Muscle of leg (tissue), 3 donors: ENCODE measurements at regions not wholly inside any gene's neighbourhood (a gene's known extent, or its start where the extent isn't known, plus 50 kb on each side); places are given as distances from the start of the nearest gene placed in this dataset.
"Not testable (repeated sequence)": the region's sequence is repeated elsewhere in the genome, so short reads cannot be mapped to it uniquely, and the experiment has no call there.

Source experiments
- DNase-seq: peaks from one replicate; pipeline ENCODE4 v3.0.0; 2013
- H3K27ac ChIP-seq: one replicate; pipeline ENCODE4 v1.5.1; 2013; ENCODE audit warnings: mild to moderate bottlenecking, low read length, control low read depth
- H3K27me3 ChIP-seq: one replicate; pipeline ENCODE4 v1.6.1; 2013; ENCODE audit warnings: low read length; ENCODE audit not compliant: control insufficient read depth, insufficient read depth
- H3K36me3 ChIP-seq: one replicate; pipeline ENCODE4 v1.6.1; 2013; ENCODE audit warnings: low read length; ENCODE audit not compliant: control insufficient read depth, insufficient read depth
- H3K4me1 ChIP-seq: one replicate; pipeline ENCODE4 v1.6.1; 2013; ENCODE audit warnings: low read length; ENCODE audit not compliant: control insufficient read depth, insufficient read depth
- H3K4me3 ChIP-seq: one replicate; pipeline ENCODE4 v1.5.1; 2013; ENCODE audit warnings: low read length, control low read depth
- H3K9me3 ChIP-seq: replicated peaks from 2 replicates; pipeline ENCODE4 v1.6.1; 2013; ENCODE audit warnings: low read depth, low read length; ENCODE audit not compliant: control insufficient read depth
- WGBS: methylation state at CpG from one replicate; pipeline ENCODE4 v1.1.5; 2013; ENCODE audit warnings: missing lambda C conversion rate; ENCODE audit not compliant: insufficient coverage; 5-methylcytosine and 5-hydroxymethylcytosine counted together

DNA sequence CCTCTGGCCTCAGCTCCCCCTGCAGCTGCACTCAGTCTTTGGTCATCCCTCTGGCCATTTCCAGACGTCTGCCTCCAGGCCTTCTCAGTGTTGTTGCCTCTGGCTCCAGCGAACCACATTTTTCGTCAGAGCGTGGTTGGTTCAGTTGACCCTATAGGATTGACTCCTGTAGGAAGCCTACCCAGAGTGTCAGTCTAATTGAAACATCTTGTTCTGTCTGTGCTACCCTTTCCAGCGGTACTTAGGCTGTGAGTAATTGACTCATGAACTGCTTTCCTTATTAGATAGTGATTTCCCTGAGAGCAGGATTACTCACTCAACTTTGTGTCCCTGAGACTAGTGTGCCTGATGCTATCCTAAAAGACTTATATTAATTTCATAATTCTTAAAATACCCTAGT lies 373.2 kb downstream of the ATP23 start:
- H3K9me3 ChIP-seq: no peaks in the 10 kb centered on the region
- WGBS: 80% methylated on average over 4 of the region's 5 CpGs
- H3K4me3 ChIP-seq: no peak overlapping the region
- H3K27me3 ChIP-seq: no peaks in the 10 kb centered on the region
- H3K36me3 ChIP-seq: no peaks in the 10 kb centered on the region
- no peak overlapping the region for H3K27ac ChIP-seq
- DNase-seq: no peak
- H3K4me1 ChIP-seq: no peaks in the 10 kb centered on the region

DNA sequence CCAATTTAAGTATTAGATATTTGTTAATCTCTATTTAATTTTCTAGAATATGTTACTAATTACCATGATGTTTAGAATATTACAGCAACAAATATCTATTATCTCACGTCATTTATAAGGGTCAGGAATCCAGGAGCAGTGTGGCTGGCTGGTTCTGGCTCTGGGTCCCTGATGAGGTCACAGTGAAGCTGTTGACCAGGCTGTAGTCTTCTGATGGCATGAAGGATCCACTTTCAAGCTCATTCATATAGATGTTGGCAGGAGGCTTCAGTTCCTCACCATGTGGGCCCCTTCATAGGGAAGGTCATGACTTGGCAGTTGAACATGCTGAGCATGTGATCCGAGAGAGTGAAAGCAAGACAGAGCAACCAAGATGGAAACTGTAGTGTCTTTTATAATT lies 375.6 kb downstream of the ATP23 start:
- WGBS: no CpG with 5 or more reads among the region's 2 CpGs
- no peak overlapping the region for H3K27ac ChIP-seq
- H3K27me3 ChIP-seq: no peaks in the 10 kb centered on the region
- no peak for DNase-seq
- H3K4me3 ChIP-seq: no peak overlapping the region
- no peaks in the 10 kb centered on the region for H3K4me1 ChIP-seq
- H3K9me3 ChIP-seq: no peaks in the 10 kb centered on the region
- H3K36me3 ChIP-seq: no peaks in the 10 kb centered on the region

DNA sequence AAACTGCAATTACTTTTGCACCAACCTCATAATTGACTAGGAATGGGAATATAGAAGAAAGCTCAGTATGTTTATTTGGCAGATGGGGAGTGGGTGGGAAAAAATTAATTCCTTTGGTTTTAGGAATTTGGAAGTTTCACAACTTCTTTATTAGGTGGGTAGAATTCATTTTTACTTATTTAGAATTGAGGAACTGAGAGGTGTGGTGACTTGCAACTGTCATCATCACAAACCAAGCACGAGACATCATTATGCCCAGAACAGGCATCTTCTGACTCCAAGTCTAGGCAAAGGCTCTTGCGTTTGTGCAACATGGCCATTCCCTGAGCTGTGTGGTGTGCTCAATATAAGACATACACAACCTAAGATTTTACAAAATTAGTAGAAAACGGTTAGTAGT lies 380.0 kb downstream of the ATP23 start:
- no CpG with 5 or more reads among the region's 3 CpGs for WGBS
- no peak for DNase-seq

DNA sequence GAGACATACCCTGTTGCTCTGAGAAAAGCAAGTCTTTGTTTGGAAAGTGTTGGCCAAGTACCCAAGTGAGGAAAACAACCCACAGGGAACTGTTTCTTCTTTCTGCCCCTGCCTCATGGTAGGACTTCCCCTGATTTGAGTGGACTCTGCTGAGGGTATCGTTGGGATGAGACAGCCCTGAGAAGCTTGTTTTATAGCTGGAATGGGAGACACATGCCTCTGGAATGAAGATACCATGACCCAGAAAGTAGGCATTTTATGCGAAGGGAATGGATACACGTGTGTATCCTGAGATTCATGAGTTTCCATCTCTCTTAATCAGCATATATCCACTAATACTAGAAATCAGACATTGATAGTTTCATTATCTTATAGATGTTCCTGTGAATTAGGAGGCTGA lies 382.3 kb downstream of the ATP23 start:
- Histone ChIP-seq H3K27me3 (no peaks in the 10 kb centered on the region), H3K4me3 (no peak overlapping the region), H3K36me3 (no peaks in the 10 kb centered on the region), H3K9me3 (no peaks in the 10 kb centered on the region), H3K27ac (no peak overlapping the region), H3K4me1 (no peaks in the 10 kb centered on the region)
- WGBS: no CpG with 5 or more reads among the region's 3 CpGs
- DNase-seq: no peak

More for the DNA sequence above, 380.0 kb downstream of the ATP23 start:
- Histone ChIP-seq H3K36me3 (no peaks in the 10 kb centered on the region), H3K4me3 (no peak overlapping the region), H3K9me3 (no peaks in the 10 kb centered on the region), H3K27me3 (no peaks in the 10 kb centered on the region), H3K4me1 (no peaks in the 10 kb centered on the region), H3K27ac (no peak overlapping the region)

DNA sequence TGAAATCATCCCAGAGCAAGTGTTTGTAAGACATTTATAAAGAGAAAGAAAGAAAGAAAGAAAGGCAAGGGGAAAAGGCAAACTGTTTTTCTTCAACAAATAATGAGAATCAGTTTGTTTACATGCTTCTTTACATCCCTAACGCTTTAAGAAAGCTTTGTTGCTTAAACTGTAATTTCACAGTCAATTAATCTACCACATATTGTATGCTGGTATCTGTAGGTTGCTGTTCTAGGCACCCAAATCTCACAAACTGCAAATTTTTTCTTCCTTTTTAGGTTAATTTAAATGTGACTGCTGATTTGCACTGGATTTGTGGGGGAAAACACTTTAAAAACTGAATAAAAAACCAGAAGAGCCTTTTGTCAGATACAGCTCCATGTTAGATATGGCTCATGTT lies 384.2 kb downstream of the ATP23 start:
- Histone ChIP-seq H3K36me3 (no peaks in the 10 kb centered on the region), H3K4me3 (no peak overlapping the region), H3K27me3 (no peaks in the 10 kb centered on the region), H3K9me3 (no peaks in the 10 kb centered on the region), H3K27ac (no peak overlapping the region), H3K4me1 (no peaks in the 10 kb centered on the region)
- no peak for DNase-seq
- WGBS: no CpG with 5 or more reads among the region's 1 CpG

DNA sequence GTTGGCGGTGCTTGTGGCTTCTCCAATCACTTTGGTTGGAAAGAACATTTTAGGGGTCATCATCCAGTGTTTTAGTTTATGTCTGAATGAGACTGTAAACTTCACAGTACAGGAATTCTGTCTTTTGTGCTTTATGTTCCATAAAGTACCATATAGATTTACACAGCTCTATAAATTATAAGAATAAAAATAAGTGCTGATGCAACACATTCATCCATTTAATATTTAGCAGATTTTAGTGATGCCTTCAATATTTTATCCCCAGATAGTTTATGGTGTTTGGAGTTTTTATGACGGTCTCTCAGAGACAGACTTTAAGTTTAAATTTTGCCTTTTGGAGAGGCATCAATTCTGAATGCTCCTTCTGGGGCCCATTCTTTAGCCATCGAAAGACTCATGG lies 385.2 kb downstream of the ATP23 start:
- Histone ChIP-seq H3K9me3 (no peaks in the 10 kb centered on the region), H3K4me3 (no peak overlapping the region), H3K4me1 (no peaks in the 10 kb centered on the region), H3K27me3 (no peaks in the 10 kb centered on the region), H3K27ac (no peak overlapping the region), H3K36me3 (no peaks in the 10 kb centered on the region)
- WGBS: 19% methylated on average over 1 of the region's 3 CpGs
- no peak for DNase-seq

DNA sequence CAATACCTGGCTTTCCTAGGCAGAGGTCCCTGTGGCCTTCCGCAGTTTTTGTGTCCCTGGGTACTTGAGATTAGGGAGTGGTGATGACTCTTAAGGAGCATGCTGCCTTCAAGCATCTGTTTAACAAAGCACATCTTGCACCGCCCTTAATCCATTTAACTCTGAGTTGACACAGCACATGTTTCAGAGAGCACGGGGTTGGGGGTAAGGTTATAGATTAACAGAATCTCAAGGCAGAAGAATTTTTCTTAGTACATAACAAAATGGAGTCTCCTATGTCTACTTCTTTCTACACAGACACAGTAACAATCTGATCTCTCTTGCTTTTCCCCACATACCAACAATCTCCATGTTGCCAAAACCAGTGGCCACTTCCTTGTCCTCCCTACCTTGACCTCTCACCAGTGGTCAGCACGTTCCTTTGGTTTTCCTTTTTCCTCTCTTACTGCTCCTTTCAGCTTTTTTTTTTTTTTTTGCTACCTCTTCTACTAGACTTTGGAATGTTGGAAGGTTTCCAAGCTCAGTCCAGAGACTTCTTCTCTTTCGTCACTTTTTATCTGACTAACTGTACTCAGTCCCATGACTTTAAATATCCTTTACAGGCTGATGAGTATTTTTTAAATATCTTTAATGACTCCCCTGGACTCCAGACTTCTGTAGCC lies 395.3 kb downstream of the ATP23 start:
- not testable (repeated sequence) for H3K27ac ChIP-seq, H3K4me1 ChIP-seq
- WGBS: no CpG with 5 or more reads among the region's 5 CpGs

DNA sequence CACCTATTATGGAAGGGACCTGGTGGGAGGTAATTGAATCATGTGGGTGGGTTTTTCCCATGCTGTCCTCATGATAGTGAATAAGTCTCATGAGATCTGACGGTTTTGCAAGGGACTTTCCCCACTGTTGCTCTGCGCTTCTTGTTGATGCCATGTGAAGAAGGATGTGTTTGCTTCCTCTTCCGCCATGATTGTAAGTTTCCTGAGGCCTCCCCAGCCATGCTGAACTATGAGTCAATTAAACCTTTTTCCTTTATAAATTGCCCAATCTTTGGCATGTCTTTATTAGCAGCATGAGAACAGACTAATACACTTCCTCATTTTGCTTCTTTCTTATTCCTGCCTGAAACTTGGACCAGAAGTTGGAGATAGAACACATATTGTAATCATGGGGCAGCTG lies 396.2 kb downstream of the ATP23 start:
- not testable (repeated sequence) for DNase-seq, H3K4me1 ChIP-seq, H3K27ac ChIP-seq, H3K9me3 ChIP-seq, H3K36me3 ChIP-seq, H3K4me3 ChIP-seq, H3K27me3 ChIP-seq
- 100% methylated on average over 3 of the region's 3 CpGs for WGBS

More for the DNA sequence above, 395.3 kb downstream of the ATP23 start:
- DNase-seq: peak; percentile 80
- not testable (repeated sequence) for H3K36me3 ChIP-seq, H3K9me3 ChIP-seq, H3K27me3 ChIP-seq, H3K4me3 ChIP-seq

DNA sequence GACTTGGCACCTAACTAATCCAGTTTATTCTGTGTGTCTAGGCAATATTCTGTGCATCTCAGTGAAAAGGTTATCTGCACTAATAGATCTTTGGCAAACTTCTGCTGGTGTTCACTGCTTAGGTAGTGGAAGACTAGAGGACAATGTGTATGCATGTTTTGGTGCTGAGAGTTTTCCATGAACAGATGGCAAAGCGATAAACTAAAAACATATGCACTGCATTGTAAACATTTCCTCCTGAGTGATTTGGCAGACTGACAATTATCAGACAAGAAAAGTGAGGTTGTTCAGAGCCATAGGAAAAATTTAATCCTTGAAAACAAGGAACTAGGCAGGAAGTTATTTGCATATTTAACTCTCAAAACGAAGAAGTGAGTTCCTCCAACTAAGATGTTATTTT lies 400.4 kb downstream of the ATP23 start:
- no peaks in the 10 kb centered on the region for H3K27me3 ChIP-seq
- no peak overlapping the region for H3K4me3 ChIP-seq
- H3K4me1 ChIP-seq: peaks cover 5% of the 10 kb centered on the region
- WGBS: no CpG with 5 or more reads among the region's 2 CpGs
- H3K36me3 ChIP-seq: no peaks in the 10 kb centered on the region
- no peaks in the 10 kb centered on the region for H3K9me3 ChIP-seq
- peak; percentile 94 for DNase-seq
- peak overlapping the region; percentile 76 for H3K27ac ChIP-seq

DNA sequence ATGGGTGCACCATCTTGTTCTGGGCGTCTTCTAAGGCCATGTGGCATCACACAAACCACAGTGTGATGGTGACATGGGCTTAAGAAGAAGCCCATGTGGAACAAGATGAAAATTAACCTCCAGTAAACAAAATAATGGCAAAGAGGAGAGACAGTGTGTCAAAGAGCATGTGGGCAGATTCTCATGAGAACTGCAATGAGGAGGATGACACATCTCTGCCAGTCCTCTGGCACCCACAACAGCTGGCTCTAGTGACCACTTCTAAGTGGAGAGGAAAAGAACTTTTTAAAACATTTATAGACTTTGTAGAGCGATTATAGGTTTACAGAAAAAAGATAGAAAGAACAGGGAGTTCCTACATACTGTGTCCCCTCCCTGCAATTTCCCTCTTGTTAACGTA lies 401.4 kb downstream of the ATP23 start:
- WGBS: 100% methylated on average over 1 of the region's 3 CpGs
- Histone ChIP-seq H3K9me3 (no peaks in the 10 kb centered on the region), H3K4me1 (peaks cover 7% of the 10 kb centered on the region), H3K36me3 (no peaks in the 10 kb centered on the region), H3K27ac (peak overlapping the region; percentile 65), H3K4me3 (no peak overlapping the region), H3K27me3 (no peaks in the 10 kb centered on the region)
- DNase-seq: no peak

DNA sequence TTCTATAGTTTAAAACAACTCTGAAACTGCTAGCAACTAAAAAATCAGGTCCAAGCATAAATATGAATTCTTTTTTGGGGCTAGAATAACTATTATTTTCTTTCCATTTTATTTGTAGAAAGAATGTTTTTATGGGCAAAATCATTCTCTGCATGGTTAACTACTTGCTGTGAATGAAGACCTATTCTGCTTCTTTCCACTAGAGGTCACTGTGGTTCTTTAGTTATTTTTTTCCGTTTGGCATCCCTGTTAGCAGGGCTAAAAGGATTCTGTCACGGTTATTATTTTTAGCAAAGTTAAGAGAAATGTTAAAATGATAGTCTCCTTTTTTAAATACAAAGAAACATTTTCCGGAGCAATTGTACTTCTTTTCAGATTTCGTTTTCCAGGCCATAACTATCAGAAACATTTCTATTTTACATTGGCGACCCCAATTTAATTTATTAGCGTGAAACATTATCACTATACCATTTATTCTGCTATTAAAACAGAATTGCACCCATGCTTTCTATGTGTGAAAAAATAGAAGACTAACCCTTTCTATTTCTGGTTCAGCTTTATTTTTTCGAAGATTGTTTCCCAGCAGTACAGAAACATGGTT lies 404.8 kb downstream of the ATP23 start:
- Histone ChIP-seq H3K9me3 (peaks cover 7% of the 10 kb centered on the region), H3K36me3 (no peaks in the 10 kb centered on the region), H3K27me3 (no peaks in the 10 kb centered on the region), H3K4me1 (peaks cover 7% of the 10 kb centered on the region), H3K4me3 (no peak overlapping the region), H3K27ac (peak overlapping the region; percentile 49)
- peak; percentile 86 for DNase-seq
- WGBS: no CpG with 5 or more reads among the region's 7 CpGs
